Stimulated activated CD4-positive, alpha-beta T cell treated with anti-CD3 and anti-CD28 coated beads, Interleukin-2, amount 100 ng/mL, for 24 hours (primary cell): ENCODE measurements at regions not wholly inside any gene's neighbourhood (a gene's known extent, or its start where the extent isn't known, plus 50 kb on each side); places are given as distances from the start of the nearest gene placed in this dataset.

ENCODE experiments used
- DNase-seq, 2 donors: peaks; one replicate each; pipeline ENCODE4 v3.0.0-alpha.2; 2020

DNA sequence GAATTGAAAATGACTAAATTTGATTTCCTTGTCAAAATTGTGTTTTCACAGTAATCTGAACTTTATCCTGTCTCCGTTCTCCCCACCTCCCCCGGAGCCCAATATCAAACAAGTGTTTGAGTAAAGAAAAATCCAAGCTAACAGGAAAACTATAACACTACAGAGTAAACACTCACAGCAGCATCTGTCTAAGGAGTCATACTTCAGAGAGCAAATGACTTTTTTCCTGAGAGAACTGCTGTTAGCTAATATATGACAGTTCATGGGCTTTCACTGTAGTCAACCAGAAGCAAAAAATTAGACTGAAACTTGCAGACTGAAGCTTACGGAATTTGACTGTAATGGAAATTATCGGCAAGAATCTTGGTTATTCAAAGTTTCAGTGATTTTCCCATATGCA is 321.7 kb downstream of the ANKRD50 start:
- no peak for DNase-seq

GRCh38 chr4:124396333-124396732 is 316.2 kb downstream of the ANKRD50 start:
- DNase-seq, result no peak

DNA sequence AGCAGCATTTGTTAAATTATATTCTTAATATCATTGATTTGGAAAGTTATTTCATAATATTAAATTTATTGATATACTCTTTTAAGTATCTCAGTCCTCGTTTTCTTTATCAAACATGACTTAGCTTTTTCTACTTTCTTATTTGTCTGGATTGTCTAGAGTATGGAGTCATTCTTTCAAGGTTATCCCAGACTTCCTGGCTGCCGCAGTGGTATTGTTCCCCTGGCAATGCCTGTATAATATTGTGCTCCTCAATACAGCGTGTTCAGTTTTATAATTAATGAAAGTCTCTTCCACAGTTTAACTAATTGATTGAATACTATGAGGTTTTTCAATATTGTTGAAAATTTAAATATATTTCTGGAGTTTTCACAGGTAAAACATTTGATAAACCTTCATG is 310.9 kb downstream of the ANKRD50 start:
- no peak for DNase-seq

DNA sequence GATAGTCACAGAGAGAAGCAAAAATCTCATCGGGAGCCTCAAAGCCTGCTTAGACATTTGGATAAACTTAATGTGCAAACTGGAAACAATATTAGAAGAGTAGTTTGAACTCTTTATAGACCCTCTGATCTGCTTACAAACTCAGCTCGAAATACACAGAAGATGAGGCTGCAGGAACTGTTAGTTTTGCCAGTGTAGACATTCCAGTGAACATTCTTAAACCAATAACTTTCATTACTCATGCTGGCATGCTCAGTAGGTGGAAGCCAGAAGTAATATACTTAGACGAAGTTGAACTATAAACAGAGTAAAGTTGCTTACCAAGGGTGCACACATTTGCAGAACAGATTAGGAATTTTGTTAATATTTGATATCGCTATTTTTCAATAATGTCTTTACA is 303.5 kb downstream of the ANKRD50 start:
- no peak for DNase-seq

DNA sequence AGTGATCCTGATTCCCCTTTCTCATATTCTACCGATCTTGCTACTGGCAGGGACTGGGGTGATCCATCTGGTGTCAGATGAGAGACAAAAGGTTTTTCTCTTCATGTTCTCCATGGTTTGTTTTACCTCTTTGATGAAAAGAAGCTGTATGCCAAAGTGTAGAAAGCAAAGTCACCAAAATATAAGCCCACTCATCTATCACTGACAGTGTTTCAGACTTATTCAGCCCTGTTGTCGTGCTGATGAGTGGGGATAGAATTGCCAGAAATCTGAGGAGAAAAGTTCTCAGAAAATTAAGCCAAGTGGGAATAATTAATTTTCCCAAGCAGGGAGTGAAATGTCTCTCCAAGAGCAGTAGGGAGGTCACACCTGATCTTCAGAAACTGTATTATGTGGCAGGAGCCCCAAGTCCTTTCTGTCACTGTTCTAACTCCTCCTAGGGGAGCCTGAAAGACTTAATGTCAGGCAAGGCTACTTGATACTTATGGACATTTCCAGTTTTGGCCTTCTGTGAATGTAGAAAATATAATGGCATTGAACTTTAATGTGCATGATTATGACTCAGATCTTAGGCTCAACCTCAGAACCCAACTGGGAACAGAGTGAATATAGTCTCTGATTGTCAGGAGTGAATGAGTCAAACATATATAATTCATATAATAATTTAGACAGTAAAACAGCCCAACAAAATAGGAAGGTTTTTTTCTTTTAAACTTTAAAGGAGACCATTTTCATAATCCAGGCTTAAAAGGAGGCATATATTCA is 298.1 kb downstream of the ANKRD50 start:
- no peak for DNase-seq

DNA sequence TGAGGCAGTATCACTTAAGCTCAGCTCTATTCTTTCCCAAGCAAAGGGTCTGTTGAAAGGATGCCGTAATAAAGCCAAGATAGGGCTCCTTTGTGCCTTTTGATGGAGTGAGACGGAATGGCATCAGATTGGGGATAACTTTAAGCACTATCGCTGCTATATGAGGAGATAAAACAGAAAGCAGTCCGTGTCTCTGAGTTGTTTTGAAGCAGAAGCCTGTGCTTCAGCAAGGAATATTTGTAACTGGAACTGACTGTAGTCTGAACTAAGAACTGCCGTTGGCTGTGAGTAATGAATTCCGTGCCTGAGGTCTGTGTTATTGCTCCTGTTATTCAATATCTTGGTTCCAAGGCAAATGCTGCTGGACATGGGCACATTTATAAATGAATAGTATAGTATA is 297.4 kb downstream of the ANKRD50 start:
- no peak for DNase-seq

GRCh38 chr4:124417371-124417770 is 295.2 kb downstream of the ANKRD50 start:
- no peak for DNase-seq

DNA sequence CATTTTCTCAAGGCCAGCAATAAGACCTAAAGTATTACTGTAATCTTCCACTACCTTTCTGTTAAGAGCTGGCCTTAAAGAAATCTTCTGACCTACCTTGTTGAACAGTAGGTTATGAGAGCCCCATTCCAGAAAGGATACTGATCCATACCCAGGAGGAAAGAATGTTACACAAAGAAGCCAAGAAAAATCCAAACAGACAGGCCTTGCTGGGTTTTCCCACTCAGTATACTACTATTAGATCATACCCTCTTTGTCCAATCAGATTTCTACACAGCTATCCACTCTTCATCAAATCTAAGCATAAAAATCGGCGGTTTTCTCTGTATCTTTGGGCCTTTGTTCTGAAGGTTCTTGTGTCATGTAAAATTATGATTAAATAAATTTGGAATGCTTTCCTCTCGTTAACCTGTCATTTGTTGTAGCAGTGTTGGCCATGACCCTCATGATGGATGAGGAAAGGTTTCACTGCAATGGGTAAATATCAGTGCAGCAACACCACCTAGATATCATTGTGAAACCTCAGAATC is 292.3 kb downstream of the ANKRD50 start:
- DNase-seq, result no peak

DNA sequence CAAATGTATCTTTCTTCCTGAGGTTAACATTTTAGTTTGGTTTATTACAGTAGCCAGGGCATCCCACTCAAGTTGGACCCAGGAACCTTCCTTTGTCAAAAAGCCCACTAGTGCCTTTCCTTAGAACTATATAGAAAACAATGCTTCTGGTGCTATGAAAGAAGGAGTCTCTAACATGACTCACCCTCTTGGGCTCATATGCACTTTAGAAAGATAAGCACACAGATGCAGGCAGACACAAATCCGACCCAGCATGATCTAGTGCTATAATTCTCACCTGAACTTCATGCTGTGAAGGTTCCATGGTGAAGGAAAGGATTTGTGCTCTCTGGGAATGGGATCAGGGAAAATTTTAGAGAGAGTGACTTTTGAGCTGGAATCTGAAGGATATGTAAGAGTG is 289.4 kb downstream of the ANKRD50 start:
- no peak for DNase-seq

DNA sequence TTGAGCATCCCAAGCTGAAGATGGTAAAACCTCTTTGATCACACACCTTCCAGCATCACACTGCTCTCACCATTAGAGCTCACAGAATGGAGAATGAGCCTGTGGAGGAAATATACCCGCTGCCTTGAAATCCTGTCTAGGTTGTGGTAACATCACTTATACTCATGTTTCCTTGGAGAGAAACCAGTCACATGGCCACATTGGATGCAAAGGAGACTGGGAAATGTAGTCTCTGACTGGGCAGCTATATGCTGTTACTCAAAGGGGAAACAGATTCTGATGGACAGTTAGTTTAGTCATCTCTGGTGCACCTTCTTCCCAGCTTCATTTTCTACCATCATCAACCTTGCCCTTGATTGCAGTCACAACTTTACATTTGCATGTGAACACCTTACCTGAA is 286.3 kb downstream of the ANKRD50 start:
- DNase-seq, result no peak

- DNase-seq, result no peak
Measured at GRCh38 chr4:124427095-124427767, 285.3 kb downstream of the ANKRD50 start.

- no peak for DNase-seq
Measured at GRCh38 chr4:124428648-124429047, 283.9 kb downstream of the ANKRD50 start.

DNA sequence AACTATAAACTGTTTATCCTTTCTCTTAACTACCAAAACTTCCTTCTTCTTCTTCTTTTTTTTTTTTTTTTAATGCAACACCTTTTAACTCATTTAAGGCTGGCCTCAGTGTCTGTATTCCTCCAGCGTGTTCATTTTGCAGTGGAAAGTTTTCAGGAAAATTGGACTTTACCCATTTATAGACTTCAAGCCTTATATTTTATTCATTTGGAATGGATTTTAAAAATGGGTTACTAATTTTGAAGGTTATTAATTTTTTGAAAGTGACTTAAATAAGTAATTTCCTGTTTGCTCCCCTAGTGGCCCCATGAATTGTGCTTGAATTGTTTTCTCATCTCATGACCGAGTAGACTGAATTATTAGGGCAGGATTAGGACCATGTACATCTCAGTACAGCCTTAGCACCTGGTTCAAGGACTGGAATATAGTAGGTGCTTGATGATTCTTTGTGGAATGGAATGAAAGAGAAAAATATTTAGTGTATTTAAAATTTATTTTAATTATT is 282.7 kb downstream of the ANKRD50 start:
- DNase-seq, result no peak

DNA sequence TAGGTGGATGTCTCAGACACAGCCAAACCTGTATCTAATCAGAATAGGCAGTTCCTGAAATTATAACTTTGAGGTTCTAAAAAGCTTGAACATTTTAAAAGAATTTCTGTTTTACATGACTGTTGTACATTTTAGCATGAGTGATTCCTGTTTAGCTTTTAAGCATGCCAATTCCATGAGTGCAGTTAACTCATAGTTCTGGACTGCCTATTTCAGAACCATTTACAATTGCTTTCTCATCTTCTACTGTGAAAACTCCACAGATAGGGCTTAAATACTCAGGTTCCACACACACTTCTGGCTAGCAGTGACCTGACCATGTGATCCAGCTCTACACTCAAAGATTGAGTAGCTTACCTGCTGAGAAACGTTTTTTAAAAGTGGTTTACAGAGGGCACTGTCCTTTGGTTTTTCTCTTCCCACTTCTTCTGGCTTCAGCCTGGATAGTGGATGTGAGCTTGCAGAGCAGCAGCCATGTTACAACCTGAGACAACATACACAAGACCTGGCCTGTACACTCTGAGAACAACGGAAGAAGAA is 280.8 kb downstream of the ANKRD50 start:
- no peak for DNase-seq

DNA sequence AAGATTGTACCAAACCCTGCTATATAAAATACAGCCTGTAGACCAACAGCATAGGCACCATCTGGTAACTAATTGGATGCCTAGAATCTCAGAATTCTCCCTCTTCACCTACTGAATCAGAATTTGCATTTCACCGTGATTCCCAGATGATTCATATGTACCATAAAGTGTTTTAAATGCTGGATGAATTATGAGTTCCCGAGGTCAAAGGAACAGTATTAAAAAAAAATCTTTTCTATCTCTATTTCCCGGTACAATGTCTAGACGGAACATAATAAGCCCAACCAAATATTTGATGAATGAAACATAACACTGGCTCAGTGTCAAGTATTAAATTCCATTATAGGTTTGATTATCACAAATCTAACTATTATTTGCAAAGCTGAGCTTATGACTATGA is 280.0 kb downstream of the ANKRD50 start:
- DNase-seq, result no peak

GRCh38 chr4:124433044-124433443 is 279.5 kb downstream of the ANKRD50 start:
- DNase-seq, result no peak

- DNase-seq, result no peak
Measured at GRCh38 chr4:124433500-124433899, 279.0 kb downstream of the ANKRD50 start.

DNA sequence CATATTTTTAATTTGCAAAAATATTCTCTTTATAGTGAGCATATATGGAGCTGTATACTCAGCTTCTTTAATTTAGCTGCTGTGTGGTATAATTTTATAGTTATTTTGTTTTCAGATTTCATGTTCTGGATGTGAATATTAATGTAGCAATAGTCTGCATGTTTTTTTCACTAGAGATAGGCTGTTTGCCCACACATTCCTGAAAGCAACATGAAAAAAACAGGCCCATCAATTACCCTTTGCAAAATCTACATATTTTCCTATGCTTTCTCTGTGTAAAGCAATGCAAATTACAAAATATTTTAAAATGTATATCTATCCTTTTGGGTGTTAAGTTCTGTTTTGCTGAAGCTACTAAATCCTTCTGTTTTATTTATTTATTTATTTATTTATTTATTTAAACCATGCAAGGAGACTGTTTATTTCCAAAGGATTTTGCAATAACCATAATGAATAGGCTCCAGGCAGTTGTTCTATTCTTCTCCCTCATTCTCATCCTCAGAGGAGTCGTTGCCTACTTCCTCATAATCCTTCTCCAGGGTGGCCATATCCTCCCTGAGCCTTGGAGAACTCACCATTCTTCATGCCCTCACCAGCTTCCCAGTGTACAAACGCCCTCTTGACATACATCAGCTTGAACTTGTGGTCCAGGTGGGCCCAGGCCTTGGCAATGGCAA is 277.1 kb downstream of the ANKRD50 start:
- DNase-seq, result no peak

DNA sequence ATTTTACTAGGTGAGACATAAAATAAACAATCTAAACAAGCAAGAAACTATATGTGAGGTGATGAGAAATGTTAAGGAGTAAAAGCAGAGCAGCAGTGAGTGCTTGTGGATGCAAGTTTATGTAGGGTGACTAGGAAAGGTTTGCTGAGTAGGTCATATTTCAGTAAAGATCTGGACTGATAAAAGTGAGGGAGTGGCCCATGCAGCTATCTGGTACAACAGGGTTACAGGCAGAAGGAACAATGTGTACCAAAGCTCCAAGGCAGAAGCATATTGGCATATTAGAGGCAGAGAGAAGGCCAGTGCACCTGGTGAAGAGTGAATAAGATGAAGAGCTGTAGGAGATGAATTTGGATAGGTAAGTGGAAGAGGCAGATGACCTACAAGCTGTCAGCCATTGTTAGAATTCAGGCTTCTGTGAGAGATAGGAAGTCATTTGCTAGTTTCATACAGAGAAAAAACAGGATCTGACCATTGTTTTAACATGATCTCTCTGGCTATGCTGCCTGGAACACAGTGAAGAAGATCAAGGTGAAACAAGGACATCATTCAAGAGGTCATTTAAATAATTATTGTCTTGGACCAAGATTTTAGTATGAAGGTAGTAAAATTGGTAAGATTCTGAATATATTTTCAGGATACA is 274.6 kb downstream of the ANKRD50 start:
- DNase-seq, result no peak

- DNase-seq, result no peak
Measured at GRCh38 chr4:124445071-124445470, 267.5 kb downstream of the ANKRD50 start.

DNA sequence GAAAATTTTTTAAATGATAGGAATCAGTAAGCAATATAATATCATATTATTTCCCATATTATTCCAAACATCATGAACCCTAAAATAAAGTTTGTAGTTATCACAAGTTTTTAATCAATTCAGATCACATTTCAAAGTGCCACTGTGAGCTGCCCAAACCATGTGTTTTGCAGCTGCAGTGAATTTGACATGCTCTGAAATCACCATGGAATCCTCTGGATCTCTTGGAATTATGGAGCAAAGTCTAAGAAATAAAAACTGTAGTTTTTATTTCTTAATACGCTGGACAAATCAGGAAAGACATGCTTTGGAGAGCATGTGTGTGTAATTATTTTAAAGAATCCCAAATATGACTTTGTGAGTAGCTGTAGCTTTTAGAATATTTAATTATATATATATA is 262.7 kb downstream of the ANKRD50 start:
- no peak for DNase-seq

DNA sequence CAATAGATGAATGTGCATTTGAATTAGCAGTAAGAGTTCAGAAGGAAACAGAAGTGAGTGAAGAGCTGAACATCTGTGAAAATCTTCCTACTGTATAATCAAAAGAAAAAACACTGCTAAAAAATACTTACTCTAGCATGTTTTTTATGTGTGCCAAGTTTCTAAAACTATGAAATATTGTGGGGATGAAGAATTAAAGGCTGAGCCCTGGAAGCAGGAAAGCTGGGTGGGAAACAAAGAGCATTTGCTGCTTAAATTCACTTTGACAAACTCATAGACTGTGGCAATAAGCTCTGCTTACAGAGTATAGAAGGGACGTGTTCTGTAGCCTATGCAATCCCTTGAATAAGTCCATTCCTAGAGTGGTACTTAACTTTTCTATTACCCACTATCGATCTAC is 261.7 kb downstream of the ANKRD50 start:
- DNase-seq, result no peak

- DNase-seq, result no peak
Measured at GRCh38 chr4:124454772-124455270, 257.7 kb downstream of the ANKRD50 start.
